Heart left ventricle (tissue), 16 donors: ENCODE measurements at regions not wholly inside any gene's neighbourhood (a gene's known extent, or its start where the extent isn't known, plus 50 kb on each side); places are given as distances from the start of the nearest gene placed in this dataset.
"Not testable (repeated sequence)": the region's sequence is repeated elsewhere in the genome, so short reads cannot be mapped to it uniquely, and the experiment has no call there.

Source experiments
- ATAC-seq, 4 donors: fragments of 200-7000 bp; cut with Tn5 transposase; one replicate each; pipeline ENCODE4 v1.9.1; 2020 to 2022; ENCODE audit warnings: moderate library complexity in 4 of 4, mild to moderate bottlenecking in 3 of 4, moderate number of reproducible peaks in 1 of 4
- DNase-seq, 5 donors: peaks; one replicate each; pipeline ENCODE4 v3.0.0-alpha.2; 2020
- H3K27ac ChIP-seq, 12 donors: fragments of 200-600 bp; sonication (generic) in 4 of 12; one replicate each; pipeline versions ENCODE4 v1.5.0 to v1.8.0; 2016 to 2022; ENCODE audit warnings: mild to moderate bottlenecking in 2 of 12
- H3K27me3 ChIP-seq, 9 donors: fragments of 200-600 bp; sonication (generic) in 2 of 9; one replicate each; pipeline versions ENCODE4 v1.5.1 to v1.8.0; 2016 to 2022; ENCODE audit warnings: mild to moderate bottlenecking in 3 of 9
- H3K36me3 ChIP-seq, 9 donors: fragments of 200-600 bp; sonication (generic) in 2 of 9; one replicate each; pipeline versions ENCODE4 v1.5.0 to v1.8.0; 2018 to 2022; ENCODE audit warnings: mild to moderate bottlenecking in 2 of 9
- H3K4me1 ChIP-seq, 12 donors: fragments of 200-600 bp; sonication (generic) in 4 of 12; one replicate each; pipeline versions ENCODE4 v1.5.0 to v1.8.0; 2016 to 2022; ENCODE audit warnings: mild to moderate bottlenecking in 3 of 12
- H3K4me3 ChIP-seq, 12 donors: fragments of 200-600 bp; sonication (generic) in 4 of 12; one replicate each; pipeline versions ENCODE4 v1.5.0 to v1.8.0; 2017 to 2022; ENCODE audit warnings: mild to moderate bottlenecking in 9 of 12, moderate library complexity in 4 of 12
- H3K9me3 ChIP-seq, 12 donors: fragments of 200-600 bp; sonication (generic) in 4 of 12; one replicate each; pipeline versions ENCODE4 v1.5.0 to v1.8.0; 2016 to 2022; ENCODE audit warnings: mild to moderate bottlenecking in 1 of 12
- CTCF ChIP-seq, 12 donors: fragments of 200-600 bp; sonication (generic) in 4 of 12; IDR thresholded peaks; one replicate each; pipeline versions ENCODE4 v1.5.0 to v1.8.0; 2018 to 2022; ENCODE audit warnings: antibody characterized with exemption in 12 of 12, mild to moderate bottlenecking in 5 of 12
- POLR2A ChIP-seq, 2 donors: fragments of 450-650 bp; IDR thresholded peaks; one replicate each; pipeline ENCODE4 v1.6.1; 2017; ENCODE audit warnings: antibody characterized with exemption in 2 of 2, mild to moderate bottlenecking in 2 of 2, moderate library complexity in 2 of 2
- WGBS, 4 donors: extraction: QIAGEN DNeasy Blood & Tissue Kit in 2 of 4; methylation state at CpG; one replicate each; pipeline versions ENCODE4 v1.1.5 to v1.1.7; 2013 to 2018; 5-methylcytosine and 5-hydroxymethylcytosine counted together
- intact Hi-C, 10 donors: fragments of 100-400 bp; cut with DNase I; formaldehyde crosslinking; loops; one replicate each; pipeline versions ENCODE4 v1.11.1 to v1.14.2; 2022
- donor health status: ischemic (EF 13 %, LVEDD 7.1; RV severe dilation, severe dysfunction).
- donor health status: healthy with polysubstance abuse.
- donor health status: DM: no; HTN: yes; CAD: no.
- donor health status: DM: no; HTN: no; CAD: no.
- donor health status: ischemic (EF 25% LVEDD 6.9; RV normal size, moderate dysfunction).
- donor health status: ischemic (EF 25% LVEDD 5.7; RV mildly dilated, moderate dysfunction).
- donor health status: healthy.
- donor health status: DM: yes; HTN: yes; CAD: no.
- donor health status: ischemic (EF 35%, LVEDD 5.7; RV mildly dilated, moderate dysfunction).
- donor health status: nonischemic (EF 11% LVEDD 7.7; RV severe dilation, severe dysfunction).
- donor health status: DM: yes; HTN: yes; CAD: no.
- donor health status: PGD.
- donor health status: ischemic (EF 29% LVEDD 5.4; RV normal size, mild dysfunction).
- donor health status: nonischemic (EF 23%, LVEDD 6.1; RV moderate dilation, normal function).

DNA sequence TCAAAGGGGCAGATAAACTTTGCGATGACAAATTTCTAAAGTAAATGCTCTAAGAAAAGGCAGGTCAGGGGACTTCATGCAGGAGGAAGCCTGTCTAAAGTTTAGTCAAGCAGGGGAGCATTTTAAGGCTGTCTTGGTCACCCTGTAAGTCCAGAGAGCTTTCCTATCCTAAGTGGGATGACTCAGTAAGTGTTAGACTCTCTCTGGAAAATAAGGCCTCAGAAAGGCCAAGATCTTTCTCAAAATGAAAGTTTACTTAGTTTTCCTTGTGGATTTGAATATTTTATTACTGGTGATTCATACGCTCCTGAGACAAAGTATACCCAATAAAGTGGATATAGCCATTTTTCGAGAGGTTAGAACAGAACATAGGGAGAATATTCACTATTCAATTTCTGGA lies 806.9 kb upstream of the CDH9 start:
- intact Hi-C loops, result no loop called here
- Histone ChIP-seq H3K27ac (no peak overlapping the region), H3K9me3 (peaks cover 0 to 24% (median 0%) of the 10 kb centered on the region in 12 donors), H3K27me3 (no peaks in the 10 kb centered on the region), H3K4me1 (no peaks in the 10 kb centered on the region), H3K4me3 (no peak overlapping the region), H3K36me3 (no peaks in the 10 kb centered on the region)
- ATAC-seq (no peak), DNase-seq (no peak)
- WGBS, 4 donors, result 74 to 85% (median 79%) methylated on average over 3 of the region's 3 CpGs
- TF ChIP-seq CTCF (IDR thresholded peaks at IDR 0.05) (no peak), POLR2A (IDR thresholded peaks at IDR 0.05) (no peak)

DNA sequence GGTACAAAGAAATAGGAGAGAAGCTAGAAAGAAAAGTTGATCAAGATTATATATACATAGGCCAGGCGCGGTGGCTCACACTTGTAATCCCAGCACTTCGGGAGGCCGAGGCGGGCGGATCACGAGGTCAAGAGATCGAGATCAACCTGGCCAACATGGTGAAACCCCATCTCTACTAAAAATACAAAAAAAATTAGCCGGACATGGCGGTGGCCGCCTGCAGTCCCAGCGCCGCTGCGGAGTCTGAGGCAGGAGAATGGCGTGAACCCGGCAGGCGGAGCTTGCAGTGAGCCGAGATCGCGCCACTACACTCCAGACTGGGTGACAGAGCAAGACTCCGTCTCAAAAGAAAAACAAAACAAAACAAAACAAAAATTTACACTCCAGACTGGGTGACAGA lies 798.3 kb upstream of the CDH9 start:
- ATAC-seq, DNase-seq, intact Hi-C loops, H3K36me3 ChIP-seq, H3K27ac ChIP-seq, H3K4me3 ChIP-seq, H3K27me3 ChIP-seq, H3K4me1 ChIP-seq, H3K9me3 ChIP-seq: not testable (repeated sequence)
- WGBS, 4 donors, result 90 to 94% (median 92%) methylated on average over 21 of the region's 21 CpGs

- H3K27me3 ChIP-seq, result no peaks in the 10 kb centered on the region
- intact Hi-C loops, result no loop called here
These were observed 794.5 kb upstream of the CDH9 start for GRCh38 chr5:27832886-27833285.

GRCh38 chr5:27830546-27830945 lies 792.2 kb upstream of the CDH9 start:
- no peaks in the 10 kb centered on the region for H3K4me1 ChIP-seq
- H3K9me3 ChIP-seq, result no peaks in the 10 kb centered on the region
- 74 to 78% (median 78%) methylated on average over 2 of the region's 2 CpGs for WGBS, 4 donors
- no peak overlapping the region for H3K27ac ChIP-seq
- DNase-seq, result no peak
- intact Hi-C loops, result no loop called here
- H3K27me3 ChIP-seq, result no peaks in the 10 kb centered on the region
- ATAC-seq, result no peak
- TF ChIP-seq CTCF (IDR thresholded peaks at IDR 0.05) (no peak), POLR2A (IDR thresholded peaks at IDR 0.05) (no peak)
- H3K4me3 ChIP-seq, result no peak overlapping the region
- H3K36me3 ChIP-seq, result no peaks in the 10 kb centered on the region

More at GRCh38 chr5:27832886-27833285, 794.5 kb upstream of the CDH9 start:
- H3K36me3 ChIP-seq, result no peaks in the 10 kb centered on the region
- peaks cover 0 to 3% (median 0%) of the 10 kb centered on the region in 12 donors for H3K9me3 ChIP-seq
- WGBS, 4 donors, result 90 to 93% (median 92%) methylated on average over 1 of the region's 1 CpG
- no peak overlapping the region for H3K27ac ChIP-seq
- ATAC-seq (no peak), DNase-seq (no peak)
- TF ChIP-seq POLR2A (IDR thresholded peaks at IDR 0.05) (no peak), CTCF (IDR thresholded peaks at IDR 0.05) (no peak)
- no peaks in the 10 kb centered on the region for H3K4me1 ChIP-seq
- no peak overlapping the region for H3K4me3 ChIP-seq

GRCh38 chr5:27821681-27822080 lies 783.3 kb upstream of the CDH9 start:
- Histone ChIP-seq H3K4me1 (no peaks in the 10 kb centered on the region), H3K36me3 (no peaks in the 10 kb centered on the region), H3K27ac (no peak overlapping the region), H3K27me3 (no peaks in the 10 kb centered on the region), H3K9me3 (no peaks in the 10 kb centered on the region), H3K4me3 (no peak overlapping the region)
- intact Hi-C loops, result no loop called here
- whole genome bisulfite sequencing, 4 donors, result 20 to 27% (median 23%) methylated on average over 2 of the region's 2 CpGs
- TF ChIP-seq POLR2A (IDR thresholded peaks at IDR 0.05) (no peak), CTCF (IDR thresholded peaks at IDR 0.05) (no peak)
- ATAC-seq (no peak), DNase-seq (no peak)
